ENCODE measurements at regions not wholly inside any gene's neighbourhood (a gene's known extent, or its start where the extent isn't known, plus 50 kb on each side); places are given as distances from the start of the nearest gene placed in this dataset.

GRCh38 chr3:40847551-40847992, 322.8 kb downstream of the ZNF621 start:
- TF ChIP-seq CTCF (IDR thresholded peaks at IDR 0.05; ENCODE audit: control extremely low read depth, extremely low read depth, low read depth, missing control alignments) = no peak
- DNase-seq (ENCODE audit: extremely low spot score) = no peak
- CTCF ChIA-PET = interaction anchor here (1.0 to 1.1 kb wide), 2 partner anchors 10 to 24 kb away, joined by 3 read pairs; no protein-coding TSS in a partner anchor
- POLR2A ChIA-PET = no interaction called here

- DNase-seq (ENCODE audit: extremely low spot score) = no peak
- ChIA-PET CTCF (interaction anchor here (1.0 kb wide), 2 partner anchors 11 to 23 kb away, joined by 3 read pairs; no protein-coding TSS in a partner anchor), POLR2A (no interaction called here)
- no peak for TF ChIP-seq CTCF (IDR thresholded peaks at IDR 0.05; ENCODE audit: control extremely low read depth, extremely low read depth, low read depth, missing control alignments)
Measured at GRCh38 chr3:40848421-40848820, 323.7 kb downstream of the ZNF621 start.

- no peak for DNase-seq (ENCODE audit: extremely low spot score)
- CTCF ChIA-PET = interaction anchor here (1.6 kb wide), 1 partner anchor 10 kb away, joined by 5 read pairs; no protein-coding TSS in a partner anchor
- TF ChIP-seq CTCF (IDR thresholded peaks at IDR 0.05; ENCODE audit: control extremely low read depth, extremely low read depth, low read depth, missing control alignments) = no peak
- POLR2A ChIA-PET = no interaction called here
Measured at GRCh38 chr3:40850861-40851260, 326.1 kb downstream of the ZNF621 start.

GRCh38 chr3:40851836-40852235, 327.1 kb downstream of the ZNF621 start:
- ChIA-PET CTCF (interaction anchor here (1.6 kb wide), 1 partner anchor 11 kb away, joined by 5 read pairs; no protein-coding TSS in a partner anchor), POLR2A (no interaction called here)
- no peak for TF ChIP-seq CTCF (IDR thresholded peaks at IDR 0.05; ENCODE audit: control extremely low read depth, extremely low read depth, low read depth, missing control alignments)
- no peak for DNase-seq (ENCODE audit: extremely low spot score)

- ChIA-PET POLR2A (no interaction called here), CTCF (interaction anchor here (1.7 kb wide), 1 partner anchor 16 kb away, joined by 4 read pairs; no protein-coding TSS in a partner anchor)
Measured at GRCh38 chr3:40852712-40853111, 328.0 kb downstream of the ZNF621 start.

GRCh38 chr3:40853474-40853873, 328.7 kb downstream of the ZNF621 start:
- POLR2A ChIA-PET = no interaction called here
- CTCF ChIA-PET = interaction anchor here (1.7 kb wide), 1 partner anchor 16 kb away, joined by 4 read pairs; no protein-coding TSS in a partner anchor

More at GRCh38 chr3:40852712-40853111, 328.0 kb downstream of the ZNF621 start:
- no peak for TF ChIP-seq CTCF (IDR thresholded peaks at IDR 0.05; ENCODE audit: control extremely low read depth, extremely low read depth, low read depth, missing control alignments)
- DNase-seq (ENCODE audit: extremely low spot score) = no peak

More at GRCh38 chr3:40853474-40853873, 328.7 kb downstream of the ZNF621 start:
- DNase-seq (ENCODE audit: extremely low spot score) = no peak
- TF ChIP-seq CTCF (IDR thresholded peaks at IDR 0.05; ENCODE audit: control extremely low read depth, extremely low read depth, low read depth, missing control alignments) = no peak

Measured in GM10248 (cell line).